CD4-positive, alpha-beta memory T cell (primary cell): ENCODE measurements at regions not wholly inside any gene's neighbourhood (a gene's known extent, or its start where the extent isn't known, plus 50 kb on each side); places are given as distances from the start of the nearest gene placed in this dataset.

Experiments
- CTCF ChIA-PET: fragments of 350-600 bp; sonication (Branson Sonifier 250); formaldehyde crosslinking; loops from one replicate; lab custom pipeline; 2021; ENCODE audit warnings: inconsistent platforms; ENCODE audit not compliant: partially characterized antibody; lab: Charles Lee
- POLR2A ChIA-PET: fragments of 350-600 bp; sonication (Branson Sonifier 250); formaldehyde crosslinking; loops from one replicate; lab custom pipeline; 2021; ENCODE audit not compliant: partially characterized antibody; lab: Charles Lee
- DNase-seq, 5 donors: peaks; one replicate each; pipeline versions ENCODE4 v3.0.0 to v3.0.0-alpha.2; 2020 to 2022; ENCODE audit warnings: mixed read lengths in 1 of 5
- H3K27ac ChIP-seq: one replicate; pipeline ENCODE4 v1.7.0; 2013; ENCODE audit warnings: low read depth, low read length
- H3K27me3 ChIP-seq: 2 replicates; pipeline ENCODE4 v1.7.0; 2013; ENCODE audit warnings: mild to moderate bottlenecking, low read length, moderate library complexity; ENCODE audit not compliant: insufficient read depth
- H3K36me3 ChIP-seq: 2 replicates; pipeline ENCODE4 v1.7.0; 2013; ENCODE audit warnings: mild to moderate bottlenecking, low read length, moderate library complexity; ENCODE audit not compliant: insufficient read depth
- H3K4me1 ChIP-seq: 2 replicates; pipeline ENCODE4 v1.7.0; 2013; ENCODE audit warnings: mild to moderate bottlenecking, low read length, moderate library complexity; ENCODE audit not compliant: insufficient read depth
- H3K4me3 ChIP-seq, 2 donors: one replicate each; pipeline ENCODE4 v1.7.0; 2013; ENCODE audit warnings: low read length in 2 of 2, mild to moderate bottlenecking in 1 of 2
- H3K9me3 ChIP-seq, 2 donors: one replicate each; pipeline ENCODE4 v1.7.0; 2013; ENCODE audit warnings: low read length in 2 of 2, control low read depth in 1 of 2; ENCODE audit not compliant: control insufficient read depth in 1 of 2
- H3K27ac Mint-ChIP-seq, 7 donors: one replicate each; pipeline ENCODE4 v1.8.0; 2020 to 2021; ENCODE audit warnings: mixed read lengths in 7 of 7, mild to moderate bottlenecking in 6 of 7, inconsistent platforms in 3 of 7, moderate library complexity in 3 of 7
- H3K27me3 Mint-ChIP-seq, 2 donors: one replicate each; pipeline ENCODE4 v1.8.0; 2020 to 2021; ENCODE audit warnings: mixed read lengths in 2 of 2
- H3K36me3 Mint-ChIP-seq, 2 donors: one replicate each; pipeline ENCODE4 v1.8.0; 2020 to 2021; ENCODE audit warnings: mixed read lengths in 2 of 2, inconsistent platforms in 1 of 2, mild to moderate bottlenecking in 1 of 2
- H3K4me1 Mint-ChIP-seq, 4 donors: one replicate each; pipeline ENCODE4 v1.8.0; 2020 to 2021; ENCODE audit warnings: mixed read lengths in 4 of 4, mild to moderate bottlenecking in 1 of 4
- H3K4me3 Mint-ChIP-seq, 8 donors: one replicate each; pipeline ENCODE4 v1.8.0; 2020 to 2021; ENCODE audit warnings: mixed read lengths in 8 of 8, mild to moderate bottlenecking in 7 of 8, moderate library complexity in 6 of 8, inconsistent platforms in 3 of 8
- H3K9me3 Mint-ChIP-seq, 8 donors: one replicate each; pipeline ENCODE4 v1.8.0; 2020 to 2021; ENCODE audit warnings: mixed read lengths in 8 of 8, mild to moderate bottlenecking in 5 of 8, inconsistent platforms in 3 of 8, moderate library complexity in 1 of 8
- intact Hi-C: fragments of 100-400 bp; cut with micrococcal nuclease; formaldehyde crosslinking; loops from one replicate; pipeline ENCODE4 v1.15.1; 2023

DNA sequence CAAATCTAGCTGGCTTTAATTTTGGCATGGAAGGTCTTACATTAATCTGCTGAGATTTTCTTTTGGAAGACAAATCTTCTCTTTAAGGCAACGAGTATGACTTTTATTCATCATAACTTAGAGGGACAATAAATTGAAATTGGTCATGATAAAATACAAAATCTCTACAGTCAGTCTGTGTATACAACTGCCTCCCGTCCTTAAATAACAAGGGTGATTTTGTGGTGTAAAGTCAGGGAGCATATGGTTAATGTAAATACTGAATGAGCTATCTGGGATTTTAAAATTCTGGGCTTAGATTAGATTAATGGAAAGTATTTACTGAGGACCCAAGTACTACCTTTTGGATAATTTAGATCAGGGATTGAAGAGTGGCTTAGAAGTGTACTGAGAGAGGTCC, 328.4 kb upstream of the HAND2 start:
- ChIA-PET POLR2A (no interaction called here), CTCF (no interaction called here)
- Histone ChIP-seq H3K9me3 (no peaks in the 10 kb centered on the region), H3K27me3 (no peaks in the 10 kb centered on the region), H3K27ac (no peak overlapping the region), H3K4me3 (no peak overlapping the region), H3K36me3 (no peaks in the 10 kb centered on the region), H3K4me1 (no peaks in the 10 kb centered on the region)
- Mint-ChIP-seq H3K4me3 (no peak overlapping the region), H3K27ac (no peak overlapping the region), H3K36me3 (no peaks in the 10 kb centered on the region), H3K27me3 (peaks cover 2% of the 10 kb centered on the region in 2 donors), H3K9me3 (peaks cover 0 to 11% (median 1%) of the 10 kb centered on the region in 8 donors), H3K4me1 (no peaks in the 10 kb centered on the region)
- intact Hi-C loops = no loop called here
- DNase-seq = no peak

DNA sequence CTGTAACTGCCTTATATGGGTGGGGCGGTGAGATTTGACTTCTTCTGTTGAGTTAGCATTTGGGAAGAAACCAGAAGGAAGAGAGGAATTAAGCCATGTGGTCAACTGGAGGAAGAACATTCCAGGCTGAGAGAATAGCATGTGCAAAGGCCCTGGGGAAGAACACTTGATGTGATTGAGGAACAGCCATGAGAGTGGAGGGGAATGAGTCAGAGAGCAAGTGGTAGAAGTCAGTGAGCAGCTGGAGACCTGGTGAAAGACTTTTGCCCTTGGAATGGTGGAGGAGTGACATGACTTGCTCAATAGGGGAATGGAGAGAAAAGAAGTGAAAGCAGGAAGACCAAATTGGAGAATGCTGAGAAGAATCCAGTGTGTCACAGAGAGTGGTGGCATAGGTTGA, 327.8 kb upstream of the HAND2 start:
- CTCF ChIA-PET = no interaction called here
- H3K4me1 Mint-ChIP-seq = no peaks in the 10 kb centered on the region
- Histone ChIP-seq H3K4me3 (no peak overlapping the region), H3K27ac (no peak overlapping the region), H3K36me3 (no peaks in the 10 kb centered on the region), H3K9me3 (no peaks in the 10 kb centered on the region), H3K27me3 (no peaks in the 10 kb centered on the region), H3K4me1 (no peaks in the 10 kb centered on the region)
- peaks cover 2% of the 10 kb centered on the region in 2 donors for H3K27me3 Mint-ChIP-seq
- intact Hi-C loops = no loop called here
- no peak for DNase-seq
- no peak overlapping the region for H3K27ac Mint-ChIP-seq
- H3K36me3 Mint-ChIP-seq = no peaks in the 10 kb centered on the region
- H3K4me3 Mint-ChIP-seq = no peak overlapping the region
- POLR2A ChIA-PET = no interaction called here
- H3K9me3 Mint-ChIP-seq = peaks cover 0 to 8% (median 0%) of the 10 kb centered on the region in 8 donors

DNA sequence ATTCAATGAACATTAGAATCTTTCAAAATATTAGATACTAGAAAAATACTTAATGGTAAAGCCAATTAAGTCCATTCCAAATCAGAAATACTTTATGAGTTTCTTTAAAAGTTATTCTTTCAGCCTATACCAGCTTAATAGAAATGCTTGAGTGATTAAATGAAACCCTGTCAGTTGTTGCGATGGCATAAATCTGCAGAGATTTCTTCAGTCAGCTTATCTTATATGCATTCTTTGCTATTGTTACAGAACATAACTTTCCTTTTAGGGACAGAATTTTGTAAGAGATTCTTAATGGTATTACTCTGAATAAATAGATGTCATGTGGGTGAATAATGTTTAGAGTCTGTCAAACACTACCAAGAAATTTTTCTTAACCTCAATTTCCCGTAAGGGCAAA, 325.0 kb upstream of the HAND2 start:
- Histone ChIP-seq H3K9me3 (no peaks in the 10 kb centered on the region), H3K36me3 (no peaks in the 10 kb centered on the region), H3K4me3 (no peak overlapping the region), H3K27ac (no peak overlapping the region), H3K4me1 (no peaks in the 10 kb centered on the region), H3K27me3 (no peaks in the 10 kb centered on the region)
- ChIA-PET POLR2A (no interaction called here), CTCF (no interaction called here)
- H3K27me3 Mint-ChIP-seq = peaks cover under 1 to 2% of the 10 kb centered on the region in 2 donors
- intact Hi-C loops = no loop called here
- no peaks in the 10 kb centered on the region for H3K4me1 Mint-ChIP-seq
- no peak for DNase-seq
- H3K9me3 Mint-ChIP-seq = peaks cover 0 to 4% (median 0%) of the 10 kb centered on the region in 8 donors
- no peak overlapping the region for H3K27ac Mint-ChIP-seq
- H3K36me3 Mint-ChIP-seq = no peaks in the 10 kb centered on the region
- H3K4me3 Mint-ChIP-seq = no peak overlapping the region

DNA sequence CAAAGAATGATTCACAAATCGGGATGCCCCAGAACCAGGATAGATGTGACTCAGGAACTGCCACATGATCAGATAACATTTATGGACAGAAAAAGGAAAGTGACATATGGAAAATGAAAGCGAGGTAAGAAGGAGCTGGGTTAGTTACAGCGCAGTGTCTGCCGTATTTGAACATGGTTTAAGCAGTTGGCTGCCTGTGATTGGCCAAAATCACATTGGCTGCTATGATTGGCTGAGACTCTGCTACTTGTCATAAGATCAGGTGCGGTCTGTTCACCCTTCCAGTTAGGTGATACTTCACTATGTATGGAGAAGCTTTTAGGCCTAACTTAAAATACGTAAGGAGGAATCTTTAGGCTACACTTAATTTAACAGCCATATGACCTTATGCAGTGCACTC, 322.7 kb upstream of the HAND2 start:
- H3K9me3 Mint-ChIP-seq = peaks cover 0 to 3% (median 0%) of the 10 kb centered on the region in 8 donors
- no peaks in the 10 kb centered on the region for H3K36me3 Mint-ChIP-seq
- ChIA-PET CTCF (no interaction called here), POLR2A (no interaction called here)
- DNase-seq = no peak
- Histone ChIP-seq H3K27ac (no peak overlapping the region), H3K27me3 (no peaks in the 10 kb centered on the region), H3K36me3 (no peaks in the 10 kb centered on the region), H3K4me3 (no peak overlapping the region), H3K9me3 (no peaks in the 10 kb centered on the region), H3K4me1 (no peaks in the 10 kb centered on the region)
- no peak overlapping the region for H3K4me3 Mint-ChIP-seq
- intact Hi-C loops = no loop called here
- no peaks in the 10 kb centered on the region for H3K4me1 Mint-ChIP-seq
- H3K27me3 Mint-ChIP-seq = peaks cover 0 to 2% of the 10 kb centered on the region in 2 donors
- H3K27ac Mint-ChIP-seq = no peak overlapping the region

DNA sequence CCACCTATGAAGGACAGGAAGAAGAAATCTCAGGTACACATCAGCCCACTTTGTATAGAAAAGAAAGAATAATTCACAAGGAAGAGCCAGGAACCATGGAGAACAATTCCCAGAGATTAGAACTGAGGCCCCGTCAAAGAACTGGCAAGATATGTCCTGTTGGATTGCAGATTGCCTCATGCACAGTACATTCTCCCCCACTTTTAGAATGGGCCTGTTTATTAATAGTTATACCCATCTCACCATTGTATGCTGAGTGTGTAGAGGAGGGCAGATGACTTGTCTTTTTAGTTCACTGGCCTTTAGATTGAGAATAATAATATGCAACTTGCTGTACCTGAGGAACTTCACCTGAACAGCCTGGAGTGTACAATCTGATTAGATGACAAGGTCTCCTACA, 315.6 kb upstream of the HAND2 start:
- H3K4me1 Mint-ChIP-seq = no peaks in the 10 kb centered on the region
- H3K4me3 Mint-ChIP-seq = no peak overlapping the region
- ChIA-PET POLR2A (no interaction called here), CTCF (no interaction called here)
- no peak overlapping the region for H3K27ac Mint-ChIP-seq
- no peaks in the 10 kb centered on the region for H3K36me3 ChIP-seq
- intact Hi-C loops = no loop called here
- no peaks in the 10 kb centered on the region for H3K9me3 ChIP-seq
- no peaks in the 10 kb centered on the region for H3K27me3 Mint-ChIP-seq
- peaks cover 0 to 3% of the 10 kb centered on the region in 2 donors for H3K36me3 Mint-ChIP-seq
- no peak overlapping the region for H3K27ac ChIP-seq
- peaks cover 2 to 17% (median 7%) of the 10 kb centered on the region in 8 donors for H3K9me3 Mint-ChIP-seq
- no peaks in the 10 kb centered on the region for H3K4me1 ChIP-seq
- H3K4me3 ChIP-seq = no peak overlapping the region
- no peaks in the 10 kb centered on the region for H3K27me3 ChIP-seq
- DNase-seq = no peak

DNA sequence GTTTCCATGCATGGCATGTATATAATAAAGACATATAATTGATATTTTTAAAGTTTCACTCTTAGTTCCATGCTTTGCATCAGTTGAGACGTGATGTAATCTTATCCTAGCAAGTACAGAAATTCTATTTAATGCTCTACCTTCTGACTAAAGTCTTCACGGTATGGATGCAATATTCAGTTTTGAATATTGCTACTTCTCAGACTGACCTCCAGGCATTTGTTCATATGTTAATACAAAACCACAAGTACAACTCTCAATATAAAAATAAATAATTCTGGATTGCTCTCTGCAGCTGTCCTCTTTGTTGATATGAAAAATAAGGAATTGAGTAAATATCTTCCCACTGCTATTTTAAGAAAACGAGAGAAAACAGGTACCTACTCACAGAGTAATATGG, 309.8 kb upstream of the HAND2 start:
- CTCF ChIA-PET = no interaction called here
- Histone ChIP-seq H3K27me3 (no peaks in the 10 kb centered on the region), H3K4me1 (no peaks in the 10 kb centered on the region), H3K36me3 (no peaks in the 10 kb centered on the region), H3K27ac (no peak overlapping the region), H3K4me3 (no peak overlapping the region), H3K9me3 (no peaks in the 10 kb centered on the region)
- H3K9me3 Mint-ChIP-seq = peaks cover 2 to 17% (median 5%) of the 10 kb centered on the region in 8 donors
- H3K27me3 Mint-ChIP-seq = no peaks in the 10 kb centered on the region
- H3K27ac Mint-ChIP-seq = no peak overlapping the region
- H3K36me3 Mint-ChIP-seq = peaks cover 0 to 3% of the 10 kb centered on the region in 2 donors
- POLR2A ChIA-PET = no interaction called here
- no peak for DNase-seq
- no peak overlapping the region for H3K4me3 Mint-ChIP-seq
- intact Hi-C loops = no loop called here
- H3K4me1 Mint-ChIP-seq = no peaks in the 10 kb centered on the region

DNA sequence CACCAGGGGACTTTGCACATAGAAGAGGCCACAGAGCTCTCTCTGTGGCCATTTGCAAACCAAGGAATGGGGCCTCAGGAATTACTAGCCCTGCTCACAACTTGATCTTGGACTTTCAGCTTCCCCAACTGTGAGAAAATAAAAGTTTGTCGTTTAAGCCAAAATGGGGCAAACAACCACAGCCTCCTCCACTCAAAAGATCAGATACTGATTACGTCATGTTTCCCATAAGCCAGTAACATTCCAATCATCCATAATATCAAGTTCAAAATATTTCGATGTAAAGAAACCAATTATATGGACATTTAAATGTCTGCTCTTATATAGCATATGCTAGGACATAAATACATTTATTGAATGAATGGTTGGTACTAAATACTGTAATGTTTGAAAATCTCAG, 307.5 kb upstream of the HAND2 start:
- H3K27me3 ChIP-seq = no peaks in the 10 kb centered on the region
- no peaks in the 10 kb centered on the region for H3K4me1 Mint-ChIP-seq
- intact Hi-C loops = no loop called here

DNA sequence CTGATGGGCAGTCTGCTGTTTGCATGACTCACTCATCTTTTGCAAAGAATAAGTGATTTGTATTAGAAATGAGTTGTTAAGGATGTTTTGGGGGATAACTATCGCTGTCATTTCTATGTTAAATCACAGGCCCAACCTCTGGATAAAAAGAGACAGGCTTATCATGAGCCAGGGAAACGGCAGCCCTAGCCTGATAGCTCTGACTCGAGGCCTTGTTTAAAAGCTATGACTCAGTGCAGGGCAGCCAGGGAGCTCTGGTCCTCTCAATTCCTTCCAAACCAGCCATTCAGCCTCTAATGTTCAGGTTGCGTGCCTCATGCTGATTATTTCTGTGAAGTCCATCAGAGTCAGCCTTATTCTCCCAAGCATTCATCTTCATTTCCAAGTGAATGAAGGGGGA, 305.9 kb upstream of the HAND2 start:
- Mint-ChIP-seq H3K4me1 (no peaks in the 10 kb centered on the region), H3K4me3 (no peak overlapping the region), H3K36me3 (no peaks in the 10 kb centered on the region), H3K9me3 (peaks cover 0 to 5% (median 0%) of the 10 kb centered on the region in 8 donors), H3K27me3 (no peaks in the 10 kb centered on the region), H3K27ac (no peak overlapping the region)
- H3K27ac ChIP-seq = no peak overlapping the region
- H3K9me3 ChIP-seq = no peaks in the 10 kb centered on the region
- CTCF ChIA-PET = no interaction called here
- POLR2A ChIA-PET = no interaction called here
- H3K36me3 ChIP-seq = no peaks in the 10 kb centered on the region
- no peaks in the 10 kb centered on the region for H3K27me3 ChIP-seq
- intact Hi-C loops = no loop called here
- no peaks in the 10 kb centered on the region for H3K4me1 ChIP-seq
- H3K4me3 ChIP-seq = no peak overlapping the region
- DNase-seq = no peak

More for the DNA sequence above, 307.5 kb upstream of the HAND2 start:
- no peaks in the 10 kb centered on the region for H3K27me3 Mint-ChIP-seq
- H3K36me3 Mint-ChIP-seq = peaks cover 0 to under 1% of the 10 kb centered on the region in 2 donors
- no peak for DNase-seq
- ChIA-PET POLR2A (no interaction called here), CTCF (no interaction called here)
- Histone ChIP-seq H3K27ac (no peak overlapping the region), H3K36me3 (no peaks in the 10 kb centered on the region), H3K4me3 (no peak overlapping the region), H3K9me3 (no peaks in the 10 kb centered on the region), H3K4me1 (no peaks in the 10 kb centered on the region)
- H3K27ac Mint-ChIP-seq = no peak overlapping the region
- peaks cover 0 to 7% (median 2%) of the 10 kb centered on the region in 8 donors for H3K9me3 Mint-ChIP-seq
- no peak overlapping the region for H3K4me3 Mint-ChIP-seq
